Caco-2 (cell line): ENCODE measurements at regions not wholly inside any gene's neighbourhood (a gene's known extent, or its start where the extent isn't known, plus 50 kb on each side); places are given as distances from the start of the nearest gene placed in this dataset.
"Not testable (repeated sequence)": the region's sequence is repeated elsewhere in the genome, so short reads cannot be mapped to it uniquely, and the experiment has no call there.

Experiments
- BruUV-seq: library from RNA; stranded (reverse); fragments of 400-500 nt; replicated peaks from 2 replicates; lab custom pipeline; 2021; lab: Mats Ljungman, UMichigan
- CTCF ChIA-PET: fragments of 300-600 bp; sonication (Branson Sonifier 250); formaldehyde crosslinking; loops from one replicate; lab custom pipeline; 2022; ENCODE audit warnings: antibody characterized with exemption; lab: Charles Lee
- POLR2A ChIA-PET: fragments of 300-600 bp; sonication (Branson Sonifier 250); formaldehyde crosslinking; loops from one replicate; lab custom pipeline; 2022; ENCODE audit warnings: antibody characterized with exemption; lab: Charles Lee
- DNase-seq, 2 experiments: peaks; one replicate each; pipeline versions ENCODE4 v3.0.0 to v3.0.0-alpha.2; 2020 to 2022
- H3K27me3 ChIP-seq: replicated peaks from 2 replicates; pipeline ENCODE4 v1.6.0; 2011; ENCODE audit warnings: low read length; ENCODE audit not compliant: control insufficient read depth, insufficient read depth
- H3K36me3 ChIP-seq: 2 replicates; pipeline ENCODE4 v1.5.1; 2011; ENCODE audit warnings: low read length; ENCODE audit not compliant: control insufficient read depth, insufficient read depth
- H3K4me1 ChIP-seq: fragments of 250-450 bp; sonication (Bioruptor Pico); 2 replicates; pipeline ENCODE4 v1.5.1; 2020; ENCODE audit warnings: mild to moderate bottlenecking
- H3K4me3 ChIP-seq: 2 replicates; pipeline ENCODE4 v1.5.1; 2011; ENCODE audit warnings: low read depth, mild to moderate bottlenecking, control low read depth, low read length
- H3K9me3 ChIP-seq: fragments of 250-450 bp; sonication (Bioruptor Pico); 2 replicates; pipeline ENCODE4 v1.5.1; 2020; ENCODE audit warnings: mild to moderate bottlenecking, moderate library complexity
- H3K27ac Mint-ChIP-seq: one replicate; pipeline ENCODE4 v1.8.0; 2022; ENCODE audit warnings: mixed read lengths; ENCODE audit not compliant: unreplicated experiment
- H3K27me3 Mint-ChIP-seq: one replicate; pipeline ENCODE4 v1.8.0; 2022; ENCODE audit warnings: mixed read lengths; ENCODE audit not compliant: insufficient read depth, unreplicated experiment
- H3K36me3 Mint-ChIP-seq: one replicate; pipeline ENCODE4 v1.8.0; 2022; ENCODE audit warnings: mild to moderate bottlenecking, mixed read lengths; ENCODE audit not compliant: insufficient read depth, unreplicated experiment
- H3K4me1 Mint-ChIP-seq: one replicate; pipeline ENCODE4 v1.8.0; 2022; ENCODE audit warnings: low read depth, mixed read lengths; ENCODE audit not compliant: unreplicated experiment
- H3K4me3 Mint-ChIP-seq: one replicate; pipeline ENCODE4 v1.8.0; 2022; ENCODE audit warnings: mild to moderate bottlenecking, moderate library complexity, mixed read lengths; ENCODE audit not compliant: unreplicated experiment
- H3K9me3 Mint-ChIP-seq: one replicate; pipeline ENCODE4 v1.8.0; 2022; ENCODE audit warnings: mixed read lengths; ENCODE audit not compliant: unreplicated experiment
- CTCF ChIP-seq, 2 experiments: fragments of 200-600 bp in 1 of 2; IDR thresholded peaks; 1 replicate in 1 of 2; 2 replicates in 1 of 2; pipeline versions ENCODE4 v1.5.1 to v1.8.0; 2011 to 2022; ENCODE audit warnings: antibody characterized with exemption in 1 of 2, control low read depth in 1 of 2, inconsistent platforms in 1 of 2, low read depth in 1 of 2, low read length in 1 of 2, mild to moderate bottlenecking in 1 of 2, moderate library complexity in 1 of 2; ENCODE audit not compliant: insufficient read depth in 1 of 2, severe bottlenecking in 1 of 2, unreplicated experiment in 1 of 2
- intact Hi-C: fragments of 100-400 bp; cut with micrococcal nuclease; formaldehyde crosslinking; loops from one replicate; pipeline ENCODE4 v1.10.0; 2022; ENCODE audit not compliant: unreplicated experiment

- H3K27me3 Mint-ChIP-seq: peaks cover 3% of the 10 kb centered on the region
- Histone ChIP-seq H3K36me3 (no peaks in the 10 kb centered on the region), H3K4me1 (no peaks in the 10 kb centered on the region), H3K9me3 (no peaks in the 10 kb centered on the region), H3K4me3 (no peak overlapping the region), H3K27me3 (no peaks in the 10 kb centered on the region)
- H3K4me1 Mint-ChIP-seq: peaks cover 2% of the 10 kb centered on the region
- H3K27ac Mint-ChIP-seq: no peak overlapping the region
- H3K9me3 Mint-ChIP-seq: no peaks in the 10 kb centered on the region
- TF ChIP-seq CTCF (IDR thresholded peaks at IDR 0.05; ENCODE audit: insufficient read depth in 1 of 2, low read depth in 1 of 2, low read length in 1 of 2, severe bottlenecking in 1 of 2, unreplicated experiment in 1 of 2): no peak
- H3K4me3 Mint-ChIP-seq: no peak overlapping the region
- no TSS peak for BruUV-seq
- no peaks in the 10 kb centered on the region for H3K36me3 Mint-ChIP-seq
- ChIA-PET CTCF (no interaction called here), POLR2A (no interaction called here)
- DNase-seq: no peak
- intact Hi-C loops: no loop called here
Observed at GRCh38 chr2:145749556-145749955, 1229.6 kb upstream of the ZEB2 start.

GRCh38 chr2:145748927-145749326, 1229.0 kb upstream of the ZEB2 start:
- Mint-ChIP-seq H3K36me3 (no peaks in the 10 kb centered on the region), H3K4me1 (no peaks in the 10 kb centered on the region), H3K27me3 (peaks cover 3% of the 10 kb centered on the region), H3K27ac (no peak overlapping the region), H3K9me3 (no peaks in the 10 kb centered on the region), H3K4me3 (no peak overlapping the region)
- no peaks in the 10 kb centered on the region for H3K27me3 ChIP-seq
- intact Hi-C loops: no loop called here
- CTCF ChIA-PET: no interaction called here
- no peak overlapping the region for H3K4me3 ChIP-seq
- DNase-seq: no peak
- H3K9me3 ChIP-seq: no peaks in the 10 kb centered on the region
- POLR2A ChIA-PET: no interaction called here
- no peaks in the 10 kb centered on the region for H3K36me3 ChIP-seq
- TF ChIP-seq CTCF (IDR thresholded peaks at IDR 0.05; ENCODE audit: insufficient read depth in 1 of 2, low read depth in 1 of 2, low read length in 1 of 2, severe bottlenecking in 1 of 2, unreplicated experiment in 1 of 2): no peak
- no peaks in the 10 kb centered on the region for H3K4me1 ChIP-seq
- BruUV-seq: no TSS peak

GRCh38 chr2:145747715-145748114, 1227.8 kb upstream of the ZEB2 start:
- no peak overlapping the region for H3K4me3 ChIP-seq
- H3K36me3 Mint-ChIP-seq: no peaks in the 10 kb centered on the region
- TF ChIP-seq CTCF (IDR thresholded peaks at IDR 0.05; ENCODE audit: insufficient read depth in 1 of 2, low read depth in 1 of 2, low read length in 1 of 2, severe bottlenecking in 1 of 2, unreplicated experiment in 1 of 2): no peak

GRCh38 chr2:145745387-145745721, 1225.4 kb upstream of the ZEB2 start:
- H3K27me3 Mint-ChIP-seq, H3K4me1 Mint-ChIP-seq, H3K27ac Mint-ChIP-seq, H3K9me3 Mint-ChIP-seq, H3K36me3 ChIP-seq, H3K4me3 Mint-ChIP-seq, H3K4me1 ChIP-seq, H3K9me3 ChIP-seq, H3K4me3 ChIP-seq, H3K36me3 Mint-ChIP-seq, CTCF ChIA-PET, POLR2A ChIA-PET, H3K27me3 ChIP-seq, BruUV-seq, DNase-seq, intact Hi-C loops: not testable (repeated sequence)

More at GRCh38 chr2:145747715-145748114, 1227.8 kb upstream of the ZEB2 start:
- BruUV-seq: no TSS peak
- intact Hi-C loops: no loop called here
- Histone ChIP-seq H3K9me3 (no peaks in the 10 kb centered on the region), H3K4me1 (no peaks in the 10 kb centered on the region), H3K27me3 (no peaks in the 10 kb centered on the region; the same call in 1 of the 2 replicates), H3K36me3 (no peaks in the 10 kb centered on the region)
- no peaks in the 10 kb centered on the region for H3K4me1 Mint-ChIP-seq
- H3K9me3 Mint-ChIP-seq: no peaks in the 10 kb centered on the region
- DNase-seq: no peak
- ChIA-PET POLR2A (no interaction called here), CTCF (no interaction called here)
- H3K4me3 Mint-ChIP-seq: no peak overlapping the region
- no peak overlapping the region for H3K27ac Mint-ChIP-seq
- H3K27me3 Mint-ChIP-seq: peaks cover 3% of the 10 kb centered on the region
